Coronary artery (tissue), 2 donors: ENCODE measurements at regions not wholly inside any gene's neighbourhood (a gene's known extent, or its start where the extent isn't known, plus 50 kb on each side); places are given as distances from the start of the nearest gene placed in this dataset.

Experiments used
- DNase-seq: peaks from one replicate; pipeline ENCODE4 v3.0.0-alpha.2; 2017; ENCODE audit warnings: low spot score
- H3K27ac ChIP-seq, 2 donors: fragments of 200-600 bp; sonication (generic); one replicate each; pipeline ENCODE4 v1.5.1; 2016 to 2019
- H3K4me3 ChIP-seq: fragments of 200-600 bp; sonication (generic); 2 replicates; pipeline ENCODE4 v1.5.1; 2016; ENCODE audit warnings: mild to moderate bottlenecking, moderate library complexity
- CTCF ChIP-seq: fragments of 200-600 bp; sonication (generic); IDR thresholded peaks from one replicate; pipeline ENCODE4 v1.5.1; 2019; ENCODE audit warnings: antibody characterized with exemption

DNA sequence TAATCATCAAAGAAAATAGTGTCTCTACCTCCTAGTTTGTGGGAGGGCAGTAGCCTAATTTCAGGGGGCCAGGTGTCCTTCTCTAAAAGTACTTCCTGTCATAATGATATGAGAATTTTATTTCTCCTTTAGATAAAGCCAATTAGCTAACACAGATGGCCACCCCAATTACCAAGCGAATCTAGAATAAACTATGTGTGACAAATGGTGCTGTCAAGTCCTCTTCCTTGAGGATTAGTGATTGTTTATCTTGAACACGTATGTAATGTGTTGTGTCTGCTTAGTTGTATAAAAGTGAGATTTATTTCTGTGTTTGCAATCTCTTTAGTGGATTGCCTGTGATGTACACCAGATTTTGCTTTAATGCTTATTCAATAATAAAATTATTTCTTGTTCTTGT lies 1120.0 kb downstream of the SORCS1 start:
- Histone ChIP-seq H3K27ac (no peak overlapping the region), H3K4me3 (no peak overlapping the region)
- no peak for TF ChIP-seq CTCF
- DNase-seq, result no peak

- no peak overlapping the region for H3K4me3 ChIP-seq
- DNase-seq, result no peak
- H3K27ac ChIP-seq, result no peak overlapping the region
- TF ChIP-seq CTCF, result no peak
These were observed 1120.6 kb downstream of the SORCS1 start for GRCh38 chr10:106043863-106044262.

DNA sequence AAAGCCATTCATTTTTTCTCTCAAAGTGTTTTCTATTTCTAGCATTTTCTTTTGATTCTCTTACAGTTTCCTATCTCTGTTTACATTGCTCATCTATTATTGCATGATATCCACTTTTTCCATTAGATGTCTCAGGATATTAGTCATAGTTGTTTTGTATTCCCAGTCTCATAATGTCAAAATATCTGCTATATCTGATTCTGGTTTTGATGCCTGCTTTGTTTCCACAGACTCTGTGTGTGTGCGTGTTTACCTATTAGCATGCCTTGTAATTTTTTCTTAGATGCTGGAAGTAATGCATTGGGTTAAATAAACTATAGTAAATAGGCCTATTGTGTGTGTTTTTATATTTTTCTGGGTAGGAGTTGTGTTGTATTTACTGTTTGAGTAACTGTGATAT lies 1126.3 kb downstream of the SORCS1 start:
- no peak for TF ChIP-seq CTCF
- Histone ChIP-seq H3K4me3 (no peak overlapping the region), H3K27ac (no peak overlapping the region)
- DNase-seq, result no peak

- no peak for DNase-seq
- no peak for TF ChIP-seq CTCF
- no peak overlapping the region for H3K4me3 ChIP-seq
- H3K27ac ChIP-seq, result no peak overlapping the region
These were observed 1131.4 kb downstream of the SORCS1 start for GRCh38 chr10:106033065-106033464.

DNA sequence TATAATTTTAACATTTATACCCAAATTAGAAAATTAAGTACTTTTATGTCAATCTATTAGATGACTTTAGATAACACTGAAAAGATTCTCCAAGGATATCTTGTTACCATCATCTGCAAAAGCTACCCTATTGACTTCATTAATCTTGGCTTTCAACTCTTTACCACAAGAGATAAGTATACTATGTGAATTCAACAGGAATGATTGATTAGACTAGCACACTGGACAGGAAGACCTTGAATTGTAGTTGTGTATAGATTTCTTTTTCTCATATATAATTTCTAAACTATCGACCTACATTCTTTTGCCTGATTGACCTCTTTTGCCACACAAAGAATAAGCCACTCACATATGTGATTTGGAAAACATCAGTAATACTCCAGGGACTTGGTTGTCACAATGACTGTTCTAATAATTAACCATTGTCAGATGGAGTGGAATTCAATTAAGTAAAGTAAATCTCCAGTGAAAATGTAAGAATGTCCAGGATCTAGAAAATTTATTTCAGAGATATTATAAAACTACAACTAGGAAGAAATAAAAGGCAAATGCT lies 1132.0 kb downstream of the SORCS1 start:
- no peak overlapping the region for H3K4me3 ChIP-seq
- no peak overlapping the region for H3K27ac ChIP-seq
- no peak for TF ChIP-seq CTCF
- no peak for DNase-seq

DNA sequence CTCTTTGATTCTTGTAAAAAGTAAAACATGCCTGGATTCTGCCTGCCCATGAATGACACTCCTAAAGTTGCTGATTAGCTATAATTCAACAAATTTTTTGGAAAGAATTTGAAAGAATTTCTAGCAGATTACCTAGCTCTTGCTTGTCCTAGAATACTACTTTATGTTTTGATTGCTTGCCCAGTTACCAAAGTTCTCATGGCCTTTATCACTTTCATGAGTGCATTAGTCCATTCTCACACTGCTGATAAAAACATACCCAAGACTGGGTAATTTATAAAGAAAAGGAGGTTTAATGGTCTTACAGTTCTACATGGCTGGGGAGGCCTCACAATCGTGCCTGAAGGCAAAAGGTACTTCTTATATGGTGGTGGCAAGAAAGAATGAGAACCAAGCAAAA lies 1137.3 kb downstream of the SORCS1 start:
- no peak overlapping the region for H3K27ac ChIP-seq
- TF ChIP-seq CTCF, result no peak
- no peak for DNase-seq
- H3K4me3 ChIP-seq, result no peak overlapping the region

DNA sequence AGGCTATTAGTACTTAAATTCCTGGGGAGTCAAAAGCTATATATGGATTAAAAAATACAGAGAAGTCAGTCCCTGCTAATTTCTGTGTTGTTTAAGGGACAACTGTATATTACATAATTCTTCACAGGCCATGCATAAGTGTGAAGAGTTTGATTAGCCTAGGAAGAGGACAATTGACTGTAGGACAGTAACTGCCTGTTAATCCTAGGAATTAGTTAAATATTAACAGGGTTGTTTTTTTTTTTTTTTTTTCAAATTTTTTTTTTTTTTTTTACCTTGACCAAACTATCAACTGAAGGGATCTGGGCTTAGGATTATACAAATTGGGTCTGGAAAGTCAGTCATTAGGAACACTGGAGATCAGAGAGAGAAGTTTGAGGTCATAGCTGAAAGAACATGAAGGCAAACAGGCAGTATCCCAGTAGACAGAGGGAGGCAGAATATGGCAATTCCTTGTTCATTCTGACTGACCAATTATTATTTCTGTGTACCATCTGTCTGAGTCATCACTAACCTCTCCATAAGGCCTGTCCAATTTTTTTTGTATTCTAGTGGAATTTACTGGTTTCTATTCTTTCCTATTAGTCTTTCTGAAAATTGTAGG lies 1139.2 kb downstream of the SORCS1 start:
- TF ChIP-seq CTCF, result no peak
- DNase-seq, result no peak
- H3K27ac ChIP-seq, result no peak overlapping the region
- H3K4me3 ChIP-seq, result no peak overlapping the region
